ENCODE measurements at regions not wholly inside any gene's neighbourhood (a gene's known extent, or its start where the extent isn't known, plus 50 kb on each side); places are given as distances from the start of the nearest gene placed in this dataset.

DNA sequence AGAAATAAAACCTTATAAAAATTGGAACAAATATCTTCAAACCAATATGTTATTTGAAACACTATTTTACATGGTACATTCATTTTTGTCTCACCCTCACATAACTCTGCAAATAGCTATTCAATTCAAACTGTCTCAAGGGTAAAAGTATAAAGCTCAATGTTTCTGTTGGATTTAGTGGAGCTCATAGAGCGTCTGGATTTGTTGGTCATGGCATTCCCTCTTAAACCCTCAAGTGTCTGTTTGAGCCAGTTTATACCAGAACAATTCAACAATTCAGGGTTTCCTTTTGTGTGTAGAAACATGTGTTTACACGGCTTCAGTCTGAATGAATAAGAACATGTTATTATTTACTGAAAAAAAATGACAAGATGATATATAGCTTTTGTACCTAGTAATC, 161.6 kb downstream of the PCDH18 start:
- Histone ChIP-seq H3K27me3 (ENCODE audit: low read depth) (no peaks in the 10 kb centered on the region), H3K4me1 (no peaks in the 10 kb centered on the region), H3K9me3 (no peaks in the 10 kb centered on the region), H3K36me3 (no peaks in the 10 kb centered on the region), H3K4me3 (no peak overlapping the region), H3K27ac (no peak overlapping the region)
- DNase-seq (no peak), ATAC-seq (no peak)
- TF ChIP-seq, protein P1, sequence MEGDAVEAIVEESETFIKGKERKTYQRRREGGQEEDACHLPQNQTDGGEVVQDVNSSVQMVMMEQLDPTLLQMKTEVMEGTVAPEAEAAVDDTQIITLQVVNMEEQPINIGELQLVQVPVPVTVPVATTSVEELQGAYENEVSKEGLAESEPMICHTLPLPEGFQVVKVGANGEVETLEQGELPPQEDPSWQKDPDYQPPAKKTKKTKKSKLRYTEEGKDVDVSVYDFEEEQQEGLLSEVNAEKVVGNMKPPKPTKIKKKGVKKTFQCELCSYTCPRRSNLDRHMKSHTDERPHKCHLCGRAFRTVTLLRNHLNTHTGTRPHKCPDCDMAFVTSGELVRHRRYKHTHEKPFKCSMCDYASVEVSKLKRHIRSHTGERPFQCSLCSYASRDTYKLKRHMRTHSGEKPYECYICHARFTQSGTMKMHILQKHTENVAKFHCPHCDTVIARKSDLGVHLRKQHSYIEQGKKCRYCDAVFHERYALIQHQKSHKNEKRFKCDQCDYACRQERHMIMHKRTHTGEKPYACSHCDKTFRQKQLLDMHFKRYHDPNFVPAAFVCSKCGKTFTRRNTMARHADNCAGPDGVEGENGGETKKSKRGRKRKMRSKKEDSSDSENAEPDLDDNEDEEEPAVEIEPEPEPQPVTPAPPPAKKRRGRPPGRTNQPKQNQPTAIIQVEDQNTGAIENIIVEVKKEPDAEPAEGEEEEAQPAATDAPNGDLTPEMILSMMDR (IDR thresholded peaks at IDR 0.05): no peak
- intact Hi-C loops (cut with DNase I): no loop called here

DNA sequence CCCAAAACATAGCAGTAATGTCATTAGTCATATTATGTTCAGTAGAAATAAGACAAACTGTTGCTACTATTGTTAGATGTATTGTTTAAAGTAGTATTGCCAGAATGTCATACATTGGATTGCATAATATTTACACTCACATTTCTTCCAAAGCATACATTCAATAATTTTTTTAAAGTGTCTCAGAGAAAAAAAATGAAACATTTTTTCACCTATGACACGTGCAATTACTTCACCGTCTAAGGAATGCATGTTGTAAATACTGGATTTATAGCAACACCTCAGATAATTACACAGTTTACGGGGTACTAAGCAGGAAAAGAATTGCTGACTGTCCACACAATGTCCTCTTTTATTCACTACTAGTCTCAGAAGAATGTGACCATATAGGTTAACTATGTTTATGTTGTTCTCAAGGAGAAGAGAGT, 162.1 kb downstream of the PCDH18 start:
- intact Hi-C loops (cut with DNase I): no loop called here
- TF ChIP-seq, protein P1 (IDR thresholded peaks at IDR 0.05): no peak

DNA sequence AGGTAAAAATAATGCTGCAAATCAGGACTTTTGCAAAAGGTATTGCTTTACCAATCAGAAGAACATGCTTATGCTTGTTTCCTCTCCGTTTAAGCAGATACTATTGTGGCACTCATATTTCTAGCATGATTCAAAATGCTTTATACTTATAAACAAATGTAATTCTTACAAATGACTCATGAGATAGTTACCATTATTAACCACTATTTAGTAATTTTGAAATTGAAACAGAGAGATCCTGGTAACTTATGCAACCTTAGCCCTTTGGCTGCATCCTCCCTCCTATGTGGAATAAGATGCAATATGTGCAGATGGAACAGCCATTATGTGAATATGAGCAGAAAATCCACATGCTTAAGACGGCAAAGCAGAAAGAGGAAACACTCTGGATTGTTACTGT, 164.7 kb downstream of the PCDH18 start:
- no peak overlapping the region for H3K4me3 ChIP-seq
- no peaks in the 10 kb centered on the region for H3K36me3 ChIP-seq
- no peaks in the 10 kb centered on the region for H3K4me1 ChIP-seq
- intact Hi-C loops (cut with DNase I): no loop called here
- no peaks in the 10 kb centered on the region for H3K9me3 ChIP-seq
- TF ChIP-seq, protein P1 (IDR thresholded peaks at IDR 0.05): no peak
- H3K27ac ChIP-seq: no peak overlapping the region
- no peak for DNase-seq
- no peak for ATAC-seq
- H3K27me3 ChIP-seq (ENCODE audit: low read depth): no peaks in the 10 kb centered on the region

More for the DNA sequence above, 162.1 kb downstream of the PCDH18 start:
- Histone ChIP-seq H3K27me3 (ENCODE audit: low read depth) (no peaks in the 10 kb centered on the region), H3K4me3 (no peak overlapping the region), H3K9me3 (no peaks in the 10 kb centered on the region), H3K36me3 (no peaks in the 10 kb centered on the region), H3K27ac (no peak overlapping the region), H3K4me1 (no peaks in the 10 kb centered on the region)
- ATAC-seq (no peak), DNase-seq (no peak)

DNA sequence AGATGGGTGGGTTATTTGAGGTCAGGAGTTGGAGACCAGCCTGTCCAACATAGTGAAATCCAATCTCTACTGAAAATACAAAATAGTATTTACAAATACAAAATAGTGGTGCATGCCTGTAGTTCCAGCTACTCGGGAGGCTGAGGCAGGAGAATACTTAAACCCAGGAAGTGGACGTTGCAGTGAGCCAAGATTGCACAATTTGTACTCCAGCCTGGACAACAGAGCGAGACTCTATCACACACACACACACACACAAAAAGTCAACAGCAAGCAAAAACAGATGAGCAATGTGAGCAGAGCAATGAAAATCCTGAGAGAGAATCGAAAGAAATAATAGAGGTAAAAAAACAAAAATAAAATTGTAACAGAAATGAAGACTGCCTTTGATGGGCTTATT, 168.8 kb downstream of the PCDH18 start:
- Histone ChIP-seq H3K9me3 (no peaks in the 10 kb centered on the region), H3K27ac (no peak overlapping the region), H3K4me1 (no peaks in the 10 kb centered on the region), H3K27me3 (ENCODE audit: low read depth) (no peaks in the 10 kb centered on the region), H3K36me3 (no peaks in the 10 kb centered on the region), H3K4me3 (no peak overlapping the region)
- TF ChIP-seq, protein P1 (IDR thresholded peaks at IDR 0.05): no peak
- DNase-seq: no peak
- intact Hi-C loops (cut with DNase I): no loop called here
- ATAC-seq: no peak

DNA sequence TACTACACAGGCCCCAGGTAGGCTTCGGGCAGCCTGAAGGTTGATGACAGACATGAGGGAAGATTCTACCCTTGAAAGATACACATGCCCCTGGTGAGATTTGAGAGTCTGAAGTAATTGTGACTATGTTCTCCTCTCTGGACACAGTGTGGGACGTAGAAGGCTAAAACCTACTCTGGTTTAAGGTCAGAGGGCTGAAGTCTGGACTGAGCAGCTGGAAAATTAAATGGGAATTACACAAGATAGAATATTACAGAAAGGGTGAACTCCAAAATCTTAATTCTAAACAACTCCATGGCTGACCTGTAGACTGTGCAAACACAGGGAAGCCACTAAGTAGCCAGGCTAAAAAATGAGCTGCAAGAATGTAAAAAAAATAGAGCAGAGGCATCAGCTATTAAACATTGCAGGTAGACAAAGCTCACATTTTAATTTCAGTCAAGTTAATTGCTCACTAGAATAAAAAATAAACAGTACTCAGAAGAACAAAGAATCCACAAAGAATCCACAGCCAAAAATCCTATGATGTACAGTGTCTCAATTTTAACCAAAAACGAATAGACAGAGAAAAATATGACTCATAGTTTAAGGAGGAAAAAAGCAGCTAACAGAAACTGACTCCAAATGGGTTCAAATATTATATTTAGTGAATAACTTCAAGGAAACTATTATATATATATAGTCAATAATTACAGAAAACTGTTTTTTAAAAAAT, 170.4 kb downstream of the PCDH18 start:
- Histone ChIP-seq H3K9me3 (no peaks in the 10 kb centered on the region), H3K36me3 (no peaks in the 10 kb centered on the region), H3K4me1 (no peaks in the 10 kb centered on the region), H3K4me3 (no peak overlapping the region), H3K27ac (no peak overlapping the region), H3K27me3 (ENCODE audit: low read depth) (no peaks in the 10 kb centered on the region)
- TF ChIP-seq, protein P1 (IDR thresholded peaks at IDR 0.05): no peak
- intact Hi-C loops (cut with DNase I): no loop called here
- ATAC-seq (no peak), DNase-seq (no peak)

Measured in lower lobe of right lung (tissue), 2 donors.